OCI-LY1 (cell line): ENCODE measurements at regions not wholly inside any gene's neighbourhood (a gene's known extent, or its start where the extent isn't known, plus 50 kb on each side); places are given as distances from the start of the nearest gene placed in this dataset.

Source experiments
- H2AFZ ChIP-seq: fragments of 200-600 bp; sonication (generic), shearing (Covaris generic); 2 replicates; pipeline ENCODE4 v1.6.0; 2014; ENCODE audit warnings: antibody characterized with exemption, mild to moderate bottlenecking, low read length
- H3F3A ChIP-seq: fragments of 200-600 bp; sonication (generic), shearing (Covaris generic); 2 replicates; pipeline ENCODE4 v1.6.0; 2014; ENCODE audit warnings: mild to moderate bottlenecking, antibody characterized with exemption, low read length, moderate library complexity; ENCODE audit not compliant: insufficient read depth
- H3K27ac ChIP-seq: fragments of 200-600 bp; sonication (generic); 2 replicates; pipeline ENCODE4 v1.5.1; 2014; ENCODE audit warnings: low read length, mixed run types, mild to moderate bottlenecking, low read depth; ENCODE audit not compliant: poor library complexity, severe bottlenecking
- H3K27me3 ChIP-seq: fragments of 200-600 bp; sonication (generic); 2 replicates; pipeline ENCODE4 v1.6.0; 2014; ENCODE audit warnings: antibody characterized with exemption, mild to moderate bottlenecking, low read length, moderate library complexity; ENCODE audit not compliant: insufficient read depth
- H3K36me3 ChIP-seq: fragments of 200-600 bp; sonication (generic); 2 replicates; pipeline ENCODE4 v1.6.1; 2014; ENCODE audit warnings: mild to moderate bottlenecking, antibody characterized with exemption, low read length, moderate library complexity, mixed read lengths; ENCODE audit not compliant: insufficient read depth
- H3K4me1 ChIP-seq: fragments of 200-600 bp; sonication (generic); 2 replicates; pipeline ENCODE4 v1.5.1; 2014; ENCODE audit warnings: mild to moderate bottlenecking, low read length, moderate library complexity; ENCODE audit not compliant: insufficient read depth, severe bottlenecking
- H3K4me2 ChIP-seq: fragments of 200-600 bp; sonication (generic), shearing (Covaris generic); 2 replicates; pipeline ENCODE4 v1.6.1; 2014; ENCODE audit warnings: low read length
- H3K4me3 ChIP-seq: fragments of 200-600 bp; sonication (generic); 2 replicates; pipeline ENCODE4 v1.5.1; 2014; ENCODE audit warnings: low read length, low read depth, mild to moderate bottlenecking, mixed read lengths; ENCODE audit not compliant: poor library complexity, severe bottlenecking
- H3K79me2 ChIP-seq: fragments of 200-600 bp; shearing (Covaris generic); 2 replicates; pipeline ENCODE4 v1.6.1; 2016; ENCODE audit warnings: mixed run types, low read length, mixed read lengths; ENCODE audit not compliant: insufficient read depth
- H3K9ac ChIP-seq: fragments of 200-600 bp; sonication (generic), shearing (Covaris generic); 2 replicates; pipeline ENCODE4 v1.6.1; 2014; ENCODE audit warnings: mild to moderate bottlenecking, low read length, mixed read lengths
- H3K9me2 ChIP-seq: fragments of 200-600 bp; sonication (generic), shearing (Covaris generic); 2 replicates; pipeline ENCODE4 v1.6.1; 2014; ENCODE audit warnings: low read depth, mild to moderate bottlenecking, low read length, mixed read lengths
- H3K9me3 ChIP-seq: fragments of 200-600 bp; shearing (Covaris generic); 2 replicates; pipeline ENCODE4 v1.6.1; 2014; ENCODE audit warnings: low read length, mixed read lengths
- H4K20me1 ChIP-seq: fragments of 200-600 bp; sonication (generic), shearing (Covaris generic); 2 replicates; pipeline ENCODE4 v1.6.0; 2016; ENCODE audit warnings: mild to moderate bottlenecking, low read length; ENCODE audit not compliant: insufficient read depth
- CTCF ChIP-seq: fragments of 200-600 bp; sonication (generic), shearing (Covaris generic); IDR thresholded peaks from 2 replicates; pipeline ENCODE4 v1.5.1; 2017; ENCODE audit warnings: mild to moderate bottlenecking, antibody characterized with exemption, low read length, moderate library complexity, mixed read lengths
- EZH2 ChIP-seq: fragments of 200-600 bp; sonication (generic), shearing (Covaris generic); IDR thresholded peaks from 2 replicates; pipeline ENCODE4 v1.8.0; 2017; ENCODE audit warnings: borderline replicate concordance, mixed run types, mild to moderate bottlenecking, antibody characterized with exemption, low read length, moderate library complexity, mixed read lengths

- Histone ChIP-seq H3K9me3 (no peaks in the 10 kb centered on the region), H3K4me2 (no peak overlapping the region), H3K9ac (no peak overlapping the region), H3K4me1 (no peaks in the 10 kb centered on the region), H3K9me2 (no peaks in the 10 kb centered on the region), H3K36me3 (no peaks in the 10 kb centered on the region), H3K4me3 (no peak overlapping the region), H3K27me3 (no peaks in the 10 kb centered on the region), H3K27ac (no peak overlapping the region), H4K20me1 (no peaks in the 10 kb centered on the region), H3K79me2 (no peaks in the 10 kb centered on the region), H2AFZ (no peak overlapping the region), H3F3A (no peaks in the 10 kb centered on the region)
- no peak for TF ChIP-seq CTCF
- no peak for TF ChIP-seq EZH2
Observed at GRCh38 chrX:8036914-8037313, 109.7 kb upstream of the PNPLA4 start.

- Histone ChIP-seq H3K9me3 (no peaks in the 10 kb centered on the region), H3F3A (no peaks in the 10 kb centered on the region), H3K36me3 (no peaks in the 10 kb centered on the region), H3K27me3 (no peaks in the 10 kb centered on the region), H3K27ac (no peak overlapping the region), H3K9me2 (no peaks in the 10 kb centered on the region), H3K4me3 (no peak overlapping the region), H4K20me1 (no peaks in the 10 kb centered on the region), H3K4me1 (no peaks in the 10 kb centered on the region), H3K79me2 (no peaks in the 10 kb centered on the region), H3K4me2 (no peak overlapping the region), H2AFZ (no peak overlapping the region), H3K9ac (no peak overlapping the region)
- TF ChIP-seq CTCF (no peak), EZH2 (no peak)
Observed at GRCh38 chrX:8034058-8034457, 106.8 kb upstream of the PNPLA4 start.

- no peaks in the 10 kb centered on the region for H3K9me3 ChIP-seq
- no peaks in the 10 kb centered on the region for H3K4me1 ChIP-seq
- H3K4me2 ChIP-seq, result no peak overlapping the region
- H2AFZ ChIP-seq, result no peak overlapping the region
- no peak overlapping the region for H3K9ac ChIP-seq
- no peaks in the 10 kb centered on the region for H3K79me2 ChIP-seq
- TF ChIP-seq EZH2 (no peak), CTCF (no peak)
- no peaks in the 10 kb centered on the region for H3K9me2 ChIP-seq
- H3K4me3 ChIP-seq, result no peak overlapping the region
- no peaks in the 10 kb centered on the region for H3K36me3 ChIP-seq
- H4K20me1 ChIP-seq, result no peaks in the 10 kb centered on the region
- no peaks in the 10 kb centered on the region for H3K27me3 ChIP-seq
- no peaks in the 10 kb centered on the region for H3F3A ChIP-seq
- H3K27ac ChIP-seq, result no peak overlapping the region
Observed at GRCh38 chrX:8033175-8033574, 106.0 kb upstream of the PNPLA4 start.
